Vagina (tissue), 2 donors: ENCODE measurements at regions not wholly inside any gene's neighbourhood (a gene's known extent, or its start where the extent isn't known, plus 50 kb on each side); places are given as distances from the start of the nearest gene placed in this dataset.

ENCODE experiments used
- DNase-seq, 2 donors: peaks; one replicate each; pipeline ENCODE4 v3.0.0-alpha.2; 2017; ENCODE audit errors: extremely low spot score in 2 of 2
- H3K27ac ChIP-seq: fragments of 200-600 bp; sonication (generic); one replicate; pipeline ENCODE4 v1.5.1; 2019
- H3K27me3 ChIP-seq: fragments of 200-600 bp; sonication (generic); one replicate; pipeline ENCODE4 v1.5.1; 2019
- H3K36me3 ChIP-seq, 2 donors: fragments of 200-600 bp; sonication (generic); one replicate each; pipeline ENCODE4 v1.5.1; 2017 to 2019
- H3K4me1 ChIP-seq: fragments of 200-600 bp; sonication (generic); one replicate; pipeline ENCODE4 v1.5.1; 2019
- H3K4me3 ChIP-seq, 2 donors: fragments of 200-600 bp; sonication (generic); 1 replicate in 1 of 2; 2 replicates in 1 of 2; pipeline ENCODE4 v1.5.1; 2016 to 2019
- H3K9me3 ChIP-seq: fragments of 200-600 bp; sonication (generic); one replicate; pipeline ENCODE4 v1.5.1; 2019
- POLR2A ChIP-seq, 2 donors: fragments of 450-650 bp; IDR thresholded peaks; one replicate each; pipeline ENCODE4 v1.6.1; 2017; ENCODE audit warnings: antibody characterized with exemption in 2 of 2, mild to moderate bottlenecking in 2 of 2, moderate library complexity in 2 of 2
- POLR2AphosphoS5 ChIP-seq, 2 donors: sonication (generic); formaldehyde crosslinking; IDR thresholded peaks; one replicate each; pipeline ENCODE4 v1.9.0; 2017; ENCODE audit warnings: antibody characterized with exemption in 2 of 2, mild to moderate bottlenecking in 2 of 2, low read depth in 1 of 2; ENCODE audit not compliant: insufficient read depth in 1 of 2
- intact Hi-C: fragments of 100-400 bp; cut with DNase I; formaldehyde crosslinking; loops from one replicate; pipeline ENCODE4 v1.15.1; 2023
- TF ChIP-seq, protein P1 (sequence below), 3 experiments: fragments of 450-650 bp in 2 of 3; fragments of 200-600 bp in 1 of 3; sonication (generic) in 1 of 3; IDR thresholded peaks; one replicate each; pipeline ENCODE4 v1.5.1; 2017 to 2019; ENCODE audit warnings: antibody characterized with exemption in 3 of 3, mild to moderate bottlenecking in 2 of 3, moderate library complexity in 2 of 3

DNA sequence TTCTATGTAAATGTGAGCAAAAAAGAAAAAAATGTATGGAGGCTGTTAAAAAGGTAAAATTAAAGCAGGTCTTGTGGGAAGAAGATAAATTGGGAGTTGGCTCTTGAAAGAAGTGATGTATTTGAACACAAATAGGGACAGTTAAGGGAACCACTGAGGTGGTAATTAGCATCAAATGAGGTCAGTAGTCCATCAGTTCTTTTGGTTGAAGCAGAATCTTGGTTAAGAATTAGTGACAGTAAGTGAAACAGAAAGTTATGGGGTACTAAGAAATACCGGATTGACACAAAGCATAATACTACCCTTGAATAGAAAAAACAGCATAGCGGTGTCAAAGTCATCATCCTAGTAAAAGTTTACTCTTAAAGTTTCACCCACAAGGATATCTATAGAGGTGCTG, 352.6 kb upstream of the VRK2 start:
- Histone ChIP-seq H3K27me3 (no peaks in the 10 kb centered on the region), H3K9me3 (no peaks in the 10 kb centered on the region), H3K36me3 (no peaks in the 10 kb centered on the region), H3K27ac (no peak overlapping the region), H3K4me1 (no peaks in the 10 kb centered on the region), H3K4me3 (no peak overlapping the region)
- DNase-seq: no peak
- TF ChIP-seq, protein P1, sequence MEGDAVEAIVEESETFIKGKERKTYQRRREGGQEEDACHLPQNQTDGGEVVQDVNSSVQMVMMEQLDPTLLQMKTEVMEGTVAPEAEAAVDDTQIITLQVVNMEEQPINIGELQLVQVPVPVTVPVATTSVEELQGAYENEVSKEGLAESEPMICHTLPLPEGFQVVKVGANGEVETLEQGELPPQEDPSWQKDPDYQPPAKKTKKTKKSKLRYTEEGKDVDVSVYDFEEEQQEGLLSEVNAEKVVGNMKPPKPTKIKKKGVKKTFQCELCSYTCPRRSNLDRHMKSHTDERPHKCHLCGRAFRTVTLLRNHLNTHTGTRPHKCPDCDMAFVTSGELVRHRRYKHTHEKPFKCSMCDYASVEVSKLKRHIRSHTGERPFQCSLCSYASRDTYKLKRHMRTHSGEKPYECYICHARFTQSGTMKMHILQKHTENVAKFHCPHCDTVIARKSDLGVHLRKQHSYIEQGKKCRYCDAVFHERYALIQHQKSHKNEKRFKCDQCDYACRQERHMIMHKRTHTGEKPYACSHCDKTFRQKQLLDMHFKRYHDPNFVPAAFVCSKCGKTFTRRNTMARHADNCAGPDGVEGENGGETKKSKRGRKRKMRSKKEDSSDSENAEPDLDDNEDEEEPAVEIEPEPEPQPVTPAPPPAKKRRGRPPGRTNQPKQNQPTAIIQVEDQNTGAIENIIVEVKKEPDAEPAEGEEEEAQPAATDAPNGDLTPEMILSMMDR (IDR thresholded peaks at IDR 0.05): no peak
- TF ChIP-seq POLR2AphosphoS5 (IDR thresholded peaks at IDR 0.05; ENCODE audit: insufficient read depth in 1 of 2, low read depth in 1 of 2) (no peak), POLR2A (IDR thresholded peaks at IDR 0.05) (no peak)
- intact Hi-C loops: no loop called here

DNA sequence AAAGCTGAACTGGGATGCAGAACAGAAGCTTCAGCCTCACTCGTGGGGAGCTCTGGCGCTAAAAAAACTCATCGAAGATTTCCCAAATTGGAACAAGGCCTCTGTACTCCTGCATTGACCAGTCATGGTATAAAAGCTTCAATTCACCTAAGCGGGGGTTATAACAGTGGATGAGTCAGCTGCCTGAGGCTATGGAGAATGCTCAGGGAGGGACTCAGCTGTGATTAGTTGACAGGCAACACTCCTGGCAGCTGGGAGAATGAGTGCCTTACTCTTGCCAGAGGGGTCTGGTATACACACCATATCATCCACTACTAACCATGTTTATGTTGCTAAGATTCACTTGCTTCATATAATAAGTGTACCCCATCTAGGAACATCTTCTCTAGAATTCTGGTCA, 350.6 kb upstream of the VRK2 start:
- TF ChIP-seq POLR2A (IDR thresholded peaks at IDR 0.05) (no peak), POLR2AphosphoS5 (IDR thresholded peaks at IDR 0.05; ENCODE audit: insufficient read depth in 1 of 2, low read depth in 1 of 2) (no peak)
- TF ChIP-seq, protein P1 (IDR thresholded peaks at IDR 0.05): no peak
- H3K36me3 ChIP-seq: no peaks in the 10 kb centered on the region
- no peak overlapping the region for H3K4me3 ChIP-seq
- no peaks in the 10 kb centered on the region for H3K27me3 ChIP-seq
- no peak overlapping the region for H3K27ac ChIP-seq
- no peaks in the 10 kb centered on the region for H3K4me1 ChIP-seq
- intact Hi-C loops: no loop called here
- DNase-seq: no peak
- no peaks in the 10 kb centered on the region for H3K9me3 ChIP-seq

DNA sequence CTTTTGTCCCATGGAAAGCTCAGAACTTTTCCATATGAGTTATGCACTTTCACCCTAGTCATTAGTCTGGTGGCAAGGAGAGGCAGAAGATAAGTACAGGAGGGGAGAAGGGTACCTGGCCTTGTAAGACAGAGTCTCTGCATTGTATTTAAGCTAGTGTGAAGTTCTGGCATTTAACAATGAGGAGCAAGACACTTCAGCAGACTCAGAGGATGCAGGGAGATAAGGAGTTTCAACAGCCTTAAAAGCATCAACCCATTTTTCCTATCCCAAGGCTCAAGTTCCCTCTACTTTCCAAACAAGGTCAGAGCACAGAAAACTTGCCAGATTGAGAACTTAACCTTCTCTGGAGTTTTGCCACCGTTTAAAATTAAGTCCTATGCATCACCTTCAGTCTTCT, 348.2 kb upstream of the VRK2 start:
- Histone ChIP-seq H3K27ac (no peak overlapping the region), H3K4me3 (no peak overlapping the region), H3K27me3 (no peaks in the 10 kb centered on the region), H3K36me3 (no peaks in the 10 kb centered on the region), H3K9me3 (no peaks in the 10 kb centered on the region), H3K4me1 (no peaks in the 10 kb centered on the region)
- TF ChIP-seq POLR2AphosphoS5 (IDR thresholded peaks at IDR 0.05; ENCODE audit: insufficient read depth in 1 of 2, low read depth in 1 of 2): no peak
- intact Hi-C loops: no loop called here
- no peak for DNase-seq

DNA sequence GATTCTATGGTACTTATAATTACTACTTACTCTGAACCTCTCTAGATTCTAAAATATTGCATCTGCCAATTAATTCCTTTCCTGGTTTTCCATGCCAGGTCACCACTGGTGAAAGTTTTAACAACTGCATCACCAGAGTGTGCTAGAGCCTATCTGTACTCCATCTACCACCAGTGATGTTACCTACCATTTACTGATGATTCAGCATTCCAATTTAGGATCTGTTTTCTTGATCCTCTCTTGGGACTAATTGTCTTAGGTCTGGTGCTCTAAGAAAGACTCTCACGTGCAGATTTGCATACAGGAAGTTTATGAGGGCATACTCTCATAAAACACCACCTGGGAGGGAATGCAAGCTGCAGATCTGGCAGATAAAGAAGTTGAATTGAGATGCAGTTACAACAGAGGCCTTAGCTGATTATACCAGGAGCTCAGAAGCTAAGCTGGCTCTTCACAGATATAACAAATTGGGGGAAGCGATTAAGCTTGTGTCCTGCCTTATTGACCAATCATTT, 347.6 kb upstream of the VRK2 start:
- Histone ChIP-seq H3K4me1 (no peaks in the 10 kb centered on the region), H3K27ac (no peak overlapping the region), H3K4me3 (no peak overlapping the region), H3K9me3 (no peaks in the 10 kb centered on the region), H3K36me3 (no peaks in the 10 kb centered on the region), H3K27me3 (no peaks in the 10 kb centered on the region)
- TF ChIP-seq, protein P1 (IDR thresholded peaks at IDR 0.05): no peak
- TF ChIP-seq POLR2AphosphoS5 (IDR thresholded peaks at IDR 0.05; ENCODE audit: insufficient read depth in 1 of 2, low read depth in 1 of 2) (no peak), POLR2A (IDR thresholded peaks at IDR 0.05) (no peak)
- DNase-seq: no peak
- intact Hi-C loops: no loop called here

DNA sequence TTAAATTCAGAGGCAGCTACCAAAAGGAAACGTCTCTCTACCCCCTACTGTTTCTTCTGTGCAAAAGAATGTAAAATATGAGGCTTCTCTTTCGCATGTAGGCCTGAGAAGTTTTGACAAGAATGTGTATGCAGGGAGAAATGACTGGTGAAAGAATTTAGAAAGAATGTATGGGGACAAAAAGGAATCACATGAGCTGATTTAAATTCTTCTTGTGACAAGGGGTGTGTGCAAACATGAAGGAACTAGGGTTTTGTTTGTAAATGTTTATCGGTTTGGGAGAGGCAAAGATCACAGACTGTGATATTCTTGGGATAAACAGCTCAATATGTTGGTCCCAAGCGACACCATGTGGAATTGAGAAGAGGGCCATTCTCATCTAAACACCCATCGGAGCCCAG, 345.2 kb upstream of the VRK2 start:
- Histone ChIP-seq H3K27ac (no peak overlapping the region), H3K9me3 (no peaks in the 10 kb centered on the region), H3K36me3 (no peaks in the 10 kb centered on the region), H3K4me3 (no peak overlapping the region), H3K4me1 (no peaks in the 10 kb centered on the region), H3K27me3 (no peaks in the 10 kb centered on the region)
- intact Hi-C loops: no loop called here
- DNase-seq: no peak
- TF ChIP-seq POLR2A (IDR thresholded peaks at IDR 0.05): no peak
- TF ChIP-seq, protein P1 (IDR thresholded peaks at IDR 0.05): no peak
- TF ChIP-seq POLR2AphosphoS5 (IDR thresholded peaks at IDR 0.05; ENCODE audit: insufficient read depth in 1 of 2, low read depth in 1 of 2): no peak
